ENCODE measurements at regions not wholly inside any gene's neighbourhood (a gene's known extent, or its start where the extent isn't known, plus 50 kb on each side); places are given as distances from the start of the nearest gene placed in this dataset.

- Histone ChIP-seq H3K36me3 (ENCODE audit: control insufficient read depth, insufficient read depth, low read length) (no peaks in the 10 kb centered on the region), H3K27me3 (ENCODE audit: control insufficient read depth, insufficient read depth, low read length) (no peaks in the 10 kb centered on the region), H3K9me3 (ENCODE audit: control insufficient read depth, low read length) (no peaks in the 10 kb centered on the region), H3K4me3 (ENCODE audit: low read length) (no peak overlapping the region), H3K4me1 (ENCODE audit: control insufficient read depth, insufficient read depth, low read length) (peaks cover 38% of the 10 kb centered on the region), H3K9ac (ENCODE audit: low read length) (no peak overlapping the region)
Measured at GRCh38 chr14:73778736-73779135, 64.6 kb upstream of the PNMA1 start.

DNA sequence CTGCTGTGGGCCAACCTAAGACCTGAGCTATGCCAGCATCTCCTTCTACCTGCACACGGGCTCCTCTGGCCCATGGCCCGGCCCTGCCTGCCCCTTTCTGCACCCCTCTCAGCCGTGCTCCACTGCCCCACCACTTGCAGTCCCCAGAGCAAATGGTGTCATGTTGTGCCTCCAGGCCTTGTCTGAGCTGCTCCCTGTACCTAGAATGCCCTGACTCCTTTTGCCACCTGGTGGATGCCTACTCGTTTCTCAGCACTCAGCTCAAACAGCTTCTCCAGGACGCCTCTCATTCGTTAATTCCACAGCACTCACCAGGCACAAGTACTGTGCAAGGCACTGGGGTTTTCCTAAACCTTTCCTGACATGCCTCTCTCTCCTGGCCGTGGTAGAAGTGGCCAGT lies 63.2 kb upstream of the PNMA1 start:
- Histone ChIP-seq H3K4me1 (ENCODE audit: control insufficient read depth, insufficient read depth, low read length) (peaks cover 24% of the 10 kb centered on the region), H3K27me3 (ENCODE audit: control insufficient read depth, insufficient read depth, low read length) (no peaks in the 10 kb centered on the region), H3K36me3 (ENCODE audit: control insufficient read depth, insufficient read depth, low read length) (no peaks in the 10 kb centered on the region), H3K4me3 (ENCODE audit: low read length) (no peak overlapping the region), H3K9me3 (ENCODE audit: control insufficient read depth, low read length) (no peaks in the 10 kb centered on the region), H3K9ac (ENCODE audit: low read length) (no peak overlapping the region)

GRCh38 chr14:73776194-73776537 lies 62.0 kb upstream of the PNMA1 start:
- Histone ChIP-seq H3K9me3 (ENCODE audit: control insufficient read depth, low read length) (no peaks in the 10 kb centered on the region), H3K4me1 (ENCODE audit: control insufficient read depth, insufficient read depth, low read length) (peaks cover 35% of the 10 kb centered on the region), H3K36me3 (ENCODE audit: control insufficient read depth, insufficient read depth, low read length) (no peaks in the 10 kb centered on the region), H3K4me3 (ENCODE audit: low read length) (no peak overlapping the region), H3K27me3 (ENCODE audit: control insufficient read depth, insufficient read depth, low read length) (no peaks in the 10 kb centered on the region), H3K9ac (ENCODE audit: low read length) (no peak overlapping the region)

- H3K4me3 ChIP-seq (ENCODE audit: low read length) = no peak overlapping the region
- H3K9ac ChIP-seq (ENCODE audit: low read length) = no peak overlapping the region
- H3K4me1 ChIP-seq (ENCODE audit: control insufficient read depth, insufficient read depth, low read length) = peaks cover 41% of the 10 kb centered on the region
- no peaks in the 10 kb centered on the region for H3K9me3 ChIP-seq (ENCODE audit: control insufficient read depth, low read length)
- H3K36me3 ChIP-seq (ENCODE audit: control insufficient read depth, insufficient read depth, low read length) = no peaks in the 10 kb centered on the region
- no peaks in the 10 kb centered on the region for H3K27me3 ChIP-seq (ENCODE audit: control insufficient read depth, insufficient read depth, low read length)
Measured at GRCh38 chr14:73775339-73776193, 61.4 kb upstream of the PNMA1 start.

GRCh38 chr14:73774671-73775070 lies 60.5 kb upstream of the PNMA1 start:
- H3K4me1 ChIP-seq (ENCODE audit: control insufficient read depth, insufficient read depth, low read length) = peaks cover 42% of the 10 kb centered on the region
- H3K4me3 ChIP-seq (ENCODE audit: low read length) = no peak overlapping the region
- H3K36me3 ChIP-seq (ENCODE audit: control insufficient read depth, insufficient read depth, low read length) = no peaks in the 10 kb centered on the region
- no peaks in the 10 kb centered on the region for H3K9me3 ChIP-seq (ENCODE audit: control insufficient read depth, low read length)
- no peaks in the 10 kb centered on the region for H3K27me3 ChIP-seq (ENCODE audit: control insufficient read depth, insufficient read depth, low read length)
- no peak overlapping the region for H3K9ac ChIP-seq (ENCODE audit: low read length)

- H3K36me3 ChIP-seq (ENCODE audit: control insufficient read depth, insufficient read depth, low read length) = no peaks in the 10 kb centered on the region
- H3K4me3 ChIP-seq (ENCODE audit: low read length) = no peak overlapping the region
- H3K9me3 ChIP-seq (ENCODE audit: control insufficient read depth, low read length) = no peaks in the 10 kb centered on the region
- H3K4me1 ChIP-seq (ENCODE audit: control insufficient read depth, insufficient read depth, low read length) = peaks cover 44% of the 10 kb centered on the region
- H3K27me3 ChIP-seq (ENCODE audit: control insufficient read depth, insufficient read depth, low read length) = no peaks in the 10 kb centered on the region
- H3K9ac ChIP-seq (ENCODE audit: low read length) = no peak overlapping the region
Measured at GRCh38 chr14:73774241-73774570, 60.0 kb upstream of the PNMA1 start.

GRCh38 chr14:73773441-73774240 lies 59.5 kb upstream of the PNMA1 start:
- Histone ChIP-seq H3K9me3 (ENCODE audit: control insufficient read depth, low read length) (no peaks in the 10 kb centered on the region), H3K27me3 (ENCODE audit: control insufficient read depth, insufficient read depth, low read length) (no peaks in the 10 kb centered on the region), H3K36me3 (ENCODE audit: control insufficient read depth, insufficient read depth, low read length) (no peaks in the 10 kb centered on the region), H3K4me1 (ENCODE audit: control insufficient read depth, insufficient read depth, low read length) (peaks cover 49% of the 10 kb centered on the region), H3K4me3 (ENCODE audit: low read length) (no peak overlapping the region), H3K9ac (ENCODE audit: low read length) (no peak overlapping the region)

- H3K9ac ChIP-seq (ENCODE audit: low read length) = peak overlapping the region; percentile 19
- no peaks in the 10 kb centered on the region for H3K36me3 ChIP-seq (ENCODE audit: control insufficient read depth, insufficient read depth, low read length)
- no peaks in the 10 kb centered on the region for H3K27me3 ChIP-seq (ENCODE audit: control insufficient read depth, insufficient read depth, low read length)
- no peak overlapping the region for H3K4me3 ChIP-seq (ENCODE audit: low read length)
- H3K9me3 ChIP-seq (ENCODE audit: control insufficient read depth, low read length) = no peaks in the 10 kb centered on the region
- H3K4me1 ChIP-seq (ENCODE audit: control insufficient read depth, insufficient read depth, low read length) = peaks cover 42% of the 10 kb centered on the region
Measured at GRCh38 chr14:73771848-73772638, 57.9 kb upstream of the PNMA1 start.

DNA sequence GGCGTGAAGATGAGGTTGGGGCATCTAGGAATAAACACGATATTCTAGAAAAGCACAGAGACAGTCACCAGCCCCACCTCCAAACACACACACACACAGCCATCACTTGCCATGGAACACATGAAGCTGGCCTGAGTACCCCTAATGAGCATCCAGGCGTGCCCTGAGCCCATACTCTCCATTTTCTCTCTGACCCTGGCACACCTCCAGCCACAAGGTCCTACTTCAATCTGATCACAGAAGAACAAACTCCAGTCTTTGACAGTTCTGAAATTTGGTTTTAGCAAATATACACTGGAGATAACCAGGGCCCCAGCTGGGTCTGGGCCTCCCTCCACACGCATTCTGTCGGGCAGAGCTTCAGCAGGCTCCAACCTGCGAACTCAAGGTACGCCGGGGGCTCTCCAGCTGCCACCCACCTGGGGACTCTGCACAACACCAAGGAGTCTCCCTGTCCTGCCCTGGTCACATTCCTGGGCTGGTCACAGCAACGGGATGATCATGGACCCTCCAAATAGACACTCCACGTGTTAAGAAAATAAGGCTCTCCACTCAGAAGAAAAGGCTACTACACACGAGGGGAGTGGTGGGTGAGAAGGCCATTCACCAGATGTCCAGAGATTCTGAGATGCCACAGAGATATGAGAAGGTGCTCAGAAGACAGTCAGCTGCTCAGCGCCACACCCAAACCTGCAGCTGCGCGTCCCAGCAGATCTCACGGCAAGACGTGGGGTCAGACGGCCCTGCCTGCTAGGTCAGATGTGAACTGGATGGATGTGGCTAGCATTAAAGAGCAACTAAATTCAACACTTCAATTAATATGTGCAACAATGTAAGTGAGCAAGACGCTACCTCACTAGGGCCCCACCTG lies 57.0 kb upstream of the PNMA1 start:
- no peaks in the 10 kb centered on the region for H3K36me3 ChIP-seq (ENCODE audit: control insufficient read depth, insufficient read depth, low read length)
- peak overlapping the region; percentile 19 for H3K9ac ChIP-seq (ENCODE audit: low read length)
- H3K9me3 ChIP-seq (ENCODE audit: control insufficient read depth, low read length) = no peaks in the 10 kb centered on the region
- H3K4me1 ChIP-seq (ENCODE audit: control insufficient read depth, insufficient read depth, low read length) = peaks cover 42% of the 10 kb centered on the region
- no peak overlapping the region for H3K4me3 ChIP-seq (ENCODE audit: low read length)
- no peaks in the 10 kb centered on the region for H3K27me3 ChIP-seq (ENCODE audit: control insufficient read depth, insufficient read depth, low read length)

DNA sequence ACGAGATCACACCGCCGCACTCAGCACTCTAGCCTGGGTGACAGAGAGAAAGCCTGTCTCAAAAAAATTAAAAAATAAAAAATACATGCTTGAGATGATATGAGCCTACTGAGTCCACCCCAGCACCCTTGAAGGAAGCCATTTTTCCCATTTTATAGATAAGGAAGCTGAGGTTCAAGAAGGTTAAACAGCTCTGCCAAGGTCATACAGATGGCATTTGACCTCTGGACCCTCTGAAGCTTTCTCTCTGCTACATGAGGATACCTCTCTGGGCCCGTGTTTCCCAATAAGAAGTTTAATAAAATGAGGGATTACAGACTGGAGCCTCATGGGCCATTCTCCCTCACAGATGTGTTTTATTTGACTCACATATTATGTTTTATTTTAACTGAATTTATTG lies 53.9 kb upstream of the PNMA1 start:
- H3K36me3 ChIP-seq (ENCODE audit: control insufficient read depth, insufficient read depth, low read length) = no peaks in the 10 kb centered on the region
- no peaks in the 10 kb centered on the region for H3K27me3 ChIP-seq (ENCODE audit: control insufficient read depth, insufficient read depth, low read length)
- H3K4me3 ChIP-seq (ENCODE audit: low read length) = no peak overlapping the region
- H3K9ac ChIP-seq (ENCODE audit: low read length) = no peak overlapping the region
- H3K9me3 ChIP-seq (ENCODE audit: control insufficient read depth, low read length) = no peaks in the 10 kb centered on the region
- peaks cover 56% of the 10 kb centered on the region for H3K4me1 ChIP-seq (ENCODE audit: control insufficient read depth, insufficient read depth, low read length)

- no peaks in the 10 kb centered on the region for H3K36me3 ChIP-seq (ENCODE audit: control insufficient read depth, insufficient read depth, low read length)
- peaks cover 65% of the 10 kb centered on the region for H3K4me1 ChIP-seq (ENCODE audit: control insufficient read depth, insufficient read depth, low read length)
- no peak overlapping the region for H3K9ac ChIP-seq (ENCODE audit: low read length)
- no peak overlapping the region for H3K4me3 ChIP-seq (ENCODE audit: low read length)
- H3K9me3 ChIP-seq (ENCODE audit: control insufficient read depth, low read length) = no peaks in the 10 kb centered on the region
- no peaks in the 10 kb centered on the region for H3K27me3 ChIP-seq (ENCODE audit: control insufficient read depth, insufficient read depth, low read length)
Measured at GRCh38 chr14:73764406-73765280, 50.5 kb upstream of the PNMA1 start.
